ENCODE measurements at regions not wholly inside any gene's neighbourhood (a gene's known extent, or its start where the extent isn't known, plus 50 kb on each side); places are given as distances from the start of the nearest gene placed in this dataset.

DNA sequence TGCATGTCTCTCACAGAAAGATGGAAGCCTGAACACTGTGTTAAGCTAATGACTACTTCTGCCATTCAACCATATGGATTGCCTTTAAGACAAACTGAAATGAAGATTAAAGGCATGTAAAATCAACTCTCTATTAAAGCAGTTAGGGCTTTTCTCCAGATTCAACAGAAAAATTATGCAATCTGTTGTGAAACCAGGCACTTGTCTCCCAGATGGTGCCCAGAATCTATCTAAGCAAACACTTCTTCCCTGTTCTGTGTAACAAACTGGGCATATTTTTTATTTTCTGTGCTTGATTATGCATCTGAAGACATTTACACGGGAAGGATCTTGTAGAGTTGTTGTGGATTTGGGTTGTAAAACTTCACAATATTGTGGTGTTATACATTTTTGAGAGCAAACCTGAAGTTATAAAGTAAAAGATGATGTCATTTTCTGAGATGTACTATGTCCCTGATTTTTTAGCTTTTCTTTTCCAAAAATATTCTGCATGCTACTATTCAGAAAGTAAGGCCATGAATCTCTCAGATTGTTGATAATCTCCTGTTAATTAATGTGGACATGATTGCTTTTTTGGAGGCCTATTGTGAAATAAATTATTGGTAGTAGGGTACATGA, 1550.3 kb downstream of the CDH8 start:
- TF ChIP-seq, protein P1, sequence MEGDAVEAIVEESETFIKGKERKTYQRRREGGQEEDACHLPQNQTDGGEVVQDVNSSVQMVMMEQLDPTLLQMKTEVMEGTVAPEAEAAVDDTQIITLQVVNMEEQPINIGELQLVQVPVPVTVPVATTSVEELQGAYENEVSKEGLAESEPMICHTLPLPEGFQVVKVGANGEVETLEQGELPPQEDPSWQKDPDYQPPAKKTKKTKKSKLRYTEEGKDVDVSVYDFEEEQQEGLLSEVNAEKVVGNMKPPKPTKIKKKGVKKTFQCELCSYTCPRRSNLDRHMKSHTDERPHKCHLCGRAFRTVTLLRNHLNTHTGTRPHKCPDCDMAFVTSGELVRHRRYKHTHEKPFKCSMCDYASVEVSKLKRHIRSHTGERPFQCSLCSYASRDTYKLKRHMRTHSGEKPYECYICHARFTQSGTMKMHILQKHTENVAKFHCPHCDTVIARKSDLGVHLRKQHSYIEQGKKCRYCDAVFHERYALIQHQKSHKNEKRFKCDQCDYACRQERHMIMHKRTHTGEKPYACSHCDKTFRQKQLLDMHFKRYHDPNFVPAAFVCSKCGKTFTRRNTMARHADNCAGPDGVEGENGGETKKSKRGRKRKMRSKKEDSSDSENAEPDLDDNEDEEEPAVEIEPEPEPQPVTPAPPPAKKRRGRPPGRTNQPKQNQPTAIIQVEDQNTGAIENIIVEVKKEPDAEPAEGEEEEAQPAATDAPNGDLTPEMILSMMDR (IDR thresholded peaks at IDR 0.05) = no peak
- no peak for TF ChIP-seq POLR2A (IDR thresholded peaks at IDR 0.05)
- TF ChIP-seq EP300 (IDR thresholded peaks at IDR 0.05) = no peak
